GM21423 (cell line): ENCODE measurements at regions not wholly inside any gene's neighbourhood (a gene's known extent, or its start where the extent isn't known, plus 50 kb on each side); places are given as distances from the start of the nearest gene placed in this dataset.
"Not testable (repeated sequence)": the region's sequence is repeated elsewhere in the genome, so short reads cannot be mapped to it uniquely, and the experiment has no call there.

ENCODE experiments used
- ATAC-seq: cut with Tn5 transposase; IDR thresholded peaks from one replicate; pipeline ENCODE4 v1.9.1; 2021; ENCODE audit warnings: mild to moderate bottlenecking, moderate library complexity; ENCODE audit not compliant: unreplicated experiment

GRCh38 chr16:16448423-16448822, 69.5 kb downstream of the NPIPA7 start:
- not testable (repeated sequence) for ATAC-seq

GRCh38 chr16:16449712-16450237, 70.8 kb downstream of the NPIPA7 start:
- not testable (repeated sequence) for ATAC-seq

DNA sequence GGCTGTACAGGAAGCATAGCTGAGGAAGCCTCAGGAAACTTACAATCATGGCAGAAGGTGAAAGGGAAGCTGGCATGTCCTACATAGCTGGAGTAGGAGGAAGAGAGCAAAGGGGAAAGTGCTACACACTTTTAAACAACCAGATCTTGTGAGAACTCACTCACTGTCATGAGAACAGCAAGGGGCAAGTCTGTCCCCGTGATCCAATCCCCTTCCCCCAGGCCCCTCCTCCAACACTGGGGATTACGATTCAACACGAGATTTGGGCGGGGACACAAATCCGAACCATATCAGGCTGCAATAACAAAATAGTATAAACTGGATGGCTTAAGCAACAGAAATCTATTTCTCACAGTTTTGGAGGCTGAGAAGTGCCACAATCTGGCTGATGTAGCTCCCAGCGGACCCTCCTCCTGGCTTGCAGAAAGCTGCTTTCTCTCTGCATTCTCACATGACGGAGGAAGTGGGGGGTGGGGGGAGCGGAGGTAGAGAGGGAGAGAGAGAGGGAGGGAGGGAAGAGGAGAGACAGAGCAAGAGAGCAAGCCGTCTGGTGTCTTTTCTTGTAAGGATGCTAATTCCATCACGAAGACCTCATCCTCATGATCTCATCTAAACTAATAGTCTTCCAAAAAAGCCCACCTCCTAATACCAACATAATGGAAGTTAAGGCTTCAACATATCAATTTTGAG, 72.9 kb downstream of the NPIPA7 start:
- ATAC-seq, result not testable (repeated sequence)

DNA sequence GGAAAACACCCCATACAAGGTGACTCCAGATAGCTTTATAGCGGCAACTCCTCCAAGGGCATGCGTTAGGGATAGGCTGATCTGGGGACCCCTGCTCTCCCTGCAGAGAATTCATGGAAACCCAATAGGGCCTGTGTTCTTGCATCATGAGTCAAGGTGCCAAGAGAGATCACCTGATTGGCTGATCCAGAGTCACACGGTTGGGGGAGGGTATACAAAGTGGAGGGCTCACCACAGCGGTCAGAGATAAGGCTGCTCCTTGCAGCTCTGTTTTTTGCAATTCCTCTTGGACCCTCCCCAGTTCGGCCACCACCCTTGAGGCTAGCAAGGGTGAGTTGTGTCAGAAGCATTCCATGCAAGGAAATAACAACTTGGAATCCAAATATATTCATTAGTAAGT, 79.6 kb downstream of the NPIPA7 start:
- ATAC-seq, result not testable (repeated sequence)

DNA sequence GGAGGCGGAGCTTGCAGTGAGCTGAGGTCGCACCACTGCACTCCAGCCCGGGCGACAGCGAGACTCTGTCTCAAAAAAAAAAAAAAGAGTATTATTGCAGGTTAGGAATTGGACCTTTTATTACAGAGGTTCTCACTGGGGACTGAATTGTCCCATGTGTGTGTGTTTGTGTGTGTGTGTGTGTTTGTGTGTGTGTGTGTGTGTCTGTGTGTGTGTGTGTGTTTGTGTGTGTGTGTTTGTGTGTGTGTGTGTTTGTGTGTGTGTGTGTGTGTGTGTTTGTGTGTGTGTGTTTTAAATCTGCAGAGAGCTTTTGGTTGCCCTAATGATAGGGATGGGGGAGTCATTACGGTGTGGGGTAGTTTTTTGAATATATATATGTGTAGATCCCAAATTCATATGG, 84.9 kb downstream of the NPIPA7 start:
- ATAC-seq, result not testable (repeated sequence)

DNA sequence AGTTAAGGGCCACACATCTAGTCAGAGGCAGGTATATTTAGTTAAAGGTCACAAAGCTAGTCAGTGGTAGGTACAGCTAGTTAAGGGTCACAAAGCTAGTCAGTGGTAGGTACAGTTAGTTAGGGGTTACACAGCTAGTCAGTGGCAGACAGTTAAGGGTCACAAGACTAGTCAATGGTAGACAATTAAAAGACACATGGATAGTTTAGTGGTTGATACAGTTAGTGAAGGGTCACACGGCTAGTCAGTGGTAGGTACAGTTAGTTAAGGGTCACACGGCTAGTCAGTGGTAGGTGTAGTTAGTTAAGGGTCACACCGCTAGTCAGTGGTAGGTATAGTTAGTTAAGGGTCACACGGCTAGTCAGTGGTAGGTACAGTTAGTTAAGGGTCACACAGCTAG, 110.0 kb downstream of the NPIPA7 start:
- ATAC-seq, result not testable (repeated sequence)

DNA sequence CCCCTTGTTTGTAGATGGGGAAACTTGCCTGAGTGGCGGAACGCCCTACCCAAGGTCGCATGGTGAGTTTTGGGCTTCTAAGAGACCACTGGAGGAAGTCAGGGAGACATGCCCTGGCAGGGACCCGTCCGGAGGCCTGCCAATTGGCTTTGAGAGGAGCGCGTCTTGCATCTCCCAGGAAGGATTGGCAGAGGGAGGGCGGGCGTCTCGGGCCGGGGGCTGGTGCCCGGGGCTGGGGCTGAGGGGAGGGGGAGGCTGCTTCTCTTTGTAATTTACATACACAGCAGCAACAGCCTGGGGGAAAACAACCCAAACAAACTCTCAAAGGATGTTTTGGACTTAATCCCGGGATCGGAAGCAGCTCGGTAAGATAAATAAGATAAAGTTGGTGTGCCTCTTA, 110.5 kb downstream of the NPIPA7 start:
- not testable (repeated sequence) for ATAC-seq

DNA sequence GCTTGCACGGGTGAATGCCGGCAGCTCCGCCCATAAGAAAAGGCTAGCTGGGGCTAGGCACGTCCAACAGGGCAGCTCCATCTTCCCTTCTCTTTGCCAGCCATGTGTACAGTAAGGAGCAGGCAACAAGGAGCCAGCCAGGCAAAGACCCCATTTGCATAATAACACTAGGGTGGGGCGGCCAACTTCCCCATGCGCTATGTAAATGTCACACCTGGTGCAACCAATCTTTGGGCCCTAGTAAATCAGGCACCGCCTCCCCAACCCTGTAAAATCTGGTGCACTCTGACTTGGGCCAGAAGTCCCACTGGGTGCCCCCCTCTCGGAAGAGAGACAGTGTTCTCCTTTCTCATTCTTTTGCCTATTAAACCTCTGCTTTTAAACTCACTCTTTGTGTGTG, 115.2 kb downstream of the NPIPA7 start:
- ATAC-seq, result not testable (repeated sequence)

- ATAC-seq, result not testable (repeated sequence)
Measured at GRCh38 chr16:16494998-16495397, 116.1 kb downstream of the NPIPA7 start.

DNA sequence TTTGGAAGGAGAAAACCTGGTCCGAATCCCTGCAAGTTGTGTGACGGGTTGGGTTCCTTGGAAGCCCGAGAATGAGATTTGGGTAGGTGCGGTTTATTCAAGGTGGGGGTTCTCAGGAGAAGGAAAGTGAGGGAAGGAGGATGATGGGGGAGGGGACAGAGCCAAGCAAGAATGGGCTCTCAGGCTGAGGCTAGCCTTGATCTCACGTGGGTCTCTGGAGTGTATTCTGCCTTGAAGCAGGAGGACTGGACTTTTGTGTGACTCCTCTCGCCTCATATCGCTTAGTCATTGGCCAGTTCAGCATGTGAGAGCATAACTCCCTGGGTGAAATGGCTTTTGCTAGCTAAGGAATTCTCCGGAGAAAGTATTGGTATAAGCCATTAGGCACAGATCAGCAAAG, 120.9 kb downstream of the NPIPA7 start:
- not testable (repeated sequence) for ATAC-seq

DNA sequence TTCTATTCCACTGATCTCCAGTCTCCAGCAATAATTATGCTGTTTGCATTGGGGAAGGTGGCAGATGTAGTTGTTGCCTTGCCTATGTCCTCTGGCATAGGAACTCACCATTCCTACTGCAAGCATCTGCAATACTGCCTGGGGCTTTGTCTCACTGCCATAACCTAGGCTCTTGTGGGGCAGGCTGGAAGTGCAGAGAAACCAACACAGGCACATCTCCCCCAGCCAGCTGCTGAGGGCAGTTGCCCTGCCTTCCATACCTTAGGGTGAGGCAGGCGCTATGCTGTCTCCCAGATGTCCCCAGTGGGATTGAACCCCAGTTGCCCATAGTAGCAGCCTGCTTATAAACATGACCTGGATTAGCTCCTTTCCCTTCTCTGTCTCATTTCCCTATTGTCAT, 128.1 kb downstream of the NPIPA7 start:
- ATAC-seq, result not testable (repeated sequence)

GRCh38 chr16:16508344-16508743, 129.4 kb downstream of the NPIPA7 start:
- not testable (repeated sequence) for ATAC-seq

DNA sequence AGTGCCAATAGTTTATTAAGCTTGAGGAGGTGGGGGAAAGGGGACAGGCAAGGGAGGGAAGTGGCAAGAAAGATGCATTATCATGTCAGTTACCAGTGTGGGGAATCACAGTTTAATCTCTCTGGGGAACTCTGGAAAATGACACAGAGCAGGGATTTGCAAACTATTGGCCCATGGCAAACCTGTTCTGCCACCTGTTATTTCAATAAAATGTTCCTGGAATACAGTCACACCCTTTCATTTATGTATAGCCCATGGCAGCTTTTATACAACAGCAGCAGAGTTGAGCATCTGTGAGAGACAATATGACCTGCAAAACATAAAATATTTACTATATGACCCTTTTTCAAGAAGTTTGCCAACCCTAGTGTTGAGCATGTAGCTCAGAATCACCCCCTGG, 140.5 kb downstream of the NPIPA7 start:
- not testable (repeated sequence) for ATAC-seq

- not testable (repeated sequence) for ATAC-seq
Measured at GRCh38 chr16:16521239-16522002, 142.5 kb downstream of the NPIPA7 start.

GRCh38 chr16:16526998-16527397, 148.1 kb downstream of the NPIPA7 start:
- ATAC-seq, result not testable (repeated sequence)

DNA sequence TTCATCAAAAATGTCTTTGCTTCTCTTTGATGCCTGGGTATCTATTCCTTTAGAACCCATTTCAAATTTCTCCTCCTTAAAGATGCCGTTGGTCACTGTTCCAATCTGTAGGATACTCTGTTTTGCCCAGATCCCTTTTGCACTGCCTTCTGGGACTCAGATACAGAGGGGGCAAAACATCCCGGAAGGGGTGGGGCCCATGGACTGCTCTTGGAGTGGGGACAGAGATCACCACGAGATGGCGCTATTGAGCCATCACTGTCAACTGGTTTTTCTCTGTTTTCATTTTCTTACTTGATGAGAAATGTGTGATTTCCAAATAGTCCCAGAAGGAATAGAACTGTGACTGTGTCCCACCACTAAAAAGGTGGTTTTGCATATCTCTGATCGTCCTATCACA, 151.8 kb downstream of the NPIPA7 start:
- not testable (repeated sequence) for ATAC-seq

DNA sequence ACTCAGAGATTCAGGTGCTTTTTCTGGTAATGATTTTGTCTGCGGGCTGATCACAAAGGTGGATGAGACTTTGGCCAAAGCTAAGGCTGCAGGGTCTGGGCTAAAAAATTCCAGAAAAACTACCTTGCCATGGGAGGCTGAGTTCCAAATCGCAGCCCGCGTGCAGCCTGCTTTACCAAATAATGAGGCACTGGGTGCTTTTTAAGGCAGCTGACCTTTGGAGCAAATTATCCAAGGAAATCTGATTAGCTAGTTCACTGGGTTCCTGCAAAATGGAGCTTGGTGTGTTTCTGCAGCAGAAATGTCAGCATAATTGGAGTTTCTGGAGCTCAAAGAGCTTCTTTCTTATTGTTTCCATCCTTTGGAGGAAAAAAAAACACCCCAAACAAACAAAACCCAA, 156.6 kb downstream of the NPIPA7 start:
- not testable (repeated sequence) for ATAC-seq

DNA sequence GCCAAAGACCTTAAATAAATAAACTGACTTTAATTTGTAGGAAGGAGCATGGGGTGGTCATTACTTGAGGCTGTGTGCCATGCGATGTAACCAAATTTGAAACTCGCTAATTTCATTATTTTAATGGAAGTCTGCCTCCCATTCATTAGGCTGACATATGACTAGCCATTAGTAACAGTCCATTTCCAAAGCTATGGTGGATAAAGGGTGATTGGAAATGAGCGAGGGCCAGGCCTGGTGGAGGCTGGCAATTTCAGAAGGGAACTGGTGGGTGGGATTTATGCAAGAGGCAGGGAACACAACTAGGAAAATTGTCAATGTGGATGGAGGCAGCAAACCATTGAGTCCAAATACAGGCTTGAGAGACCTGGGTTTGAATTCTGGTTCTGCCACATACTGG, 157.2 kb downstream of the NPIPA7 start:
- not testable (repeated sequence) for ATAC-seq

GRCh38 chr16:16549710-16550109, 170.8 kb downstream of the NPIPA7 start:
- not testable (repeated sequence) for ATAC-seq

GRCh38 chr16:16550824-16551223, 171.9 kb downstream of the NPIPA7 start:
- not testable (repeated sequence) for ATAC-seq

GRCh38 chr16:16552819-16553340, 173.9 kb downstream of the NPIPA7 start:
- ATAC-seq, result not testable (repeated sequence)
